ENCODE measurements at regions not wholly inside any gene's neighbourhood (a gene's known extent, or its start where the extent isn't known, plus 50 kb on each side); places are given as distances from the start of the nearest gene placed in this dataset.
"Not testable (repeated sequence)": the region's sequence is repeated elsewhere in the genome, so short reads cannot be mapped to it uniquely, and the experiment has no call there.

- no peak for DNase-seq
Observed at GRCh38 chr18:52087140-52087539, 252.9 kb upstream of the DCC start.

DNA sequence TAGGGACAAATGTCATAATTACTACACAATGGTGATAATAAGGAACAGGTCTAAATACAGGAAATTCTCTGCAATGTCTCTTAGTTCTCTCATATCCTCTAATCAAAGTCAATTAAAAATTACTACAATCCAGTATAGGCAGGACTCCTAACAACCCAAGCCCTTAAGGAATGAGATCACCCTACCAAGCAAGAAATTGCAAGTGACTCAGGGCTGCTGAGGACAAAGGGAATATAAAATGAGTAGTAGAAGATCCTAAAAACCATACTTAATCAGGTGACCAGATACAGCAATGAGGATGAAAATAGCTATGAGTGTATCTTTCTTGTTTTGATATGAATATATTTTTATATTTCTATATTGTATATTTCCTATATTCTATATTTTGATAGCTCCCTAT lies 250.0 kb upstream of the DCC start:
- DNase-seq, result no peak

GRCh38 chr18:52093171-52093570 lies 246.8 kb upstream of the DCC start:
- DNase-seq, result no peak

DNA sequence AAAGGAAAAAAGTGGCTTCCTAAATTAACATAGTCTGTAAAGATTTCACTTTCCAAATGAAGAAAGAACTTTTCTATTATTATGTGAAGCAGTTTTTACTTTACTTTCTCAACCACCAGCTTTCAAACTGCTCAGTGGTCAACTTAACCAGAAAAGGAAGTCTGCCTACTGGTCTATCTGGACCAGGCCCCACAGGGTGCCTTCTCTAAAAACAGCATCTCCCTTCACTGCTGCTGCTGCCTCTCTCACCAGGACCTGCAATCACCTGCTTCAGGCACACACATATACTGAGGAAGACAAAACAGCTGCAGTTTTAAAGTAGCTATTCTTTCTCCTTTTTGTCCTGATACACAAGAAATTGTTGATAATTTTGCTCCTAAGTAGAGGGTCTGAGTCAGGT lies 221.3 kb upstream of the DCC start:
- DNase-seq, result no peak

- no peak for DNase-seq
Observed at GRCh38 chr18:52130624-52131301, 209.2 kb upstream of the DCC start.

- DNase-seq, result no peak
Observed at GRCh38 chr18:52131845-52132244, 208.2 kb upstream of the DCC start.

- no peak for DNase-seq
Observed at GRCh38 chr18:52136532-52136931, 203.5 kb upstream of the DCC start.

- no peak for DNase-seq
Observed at GRCh38 chr18:52140986-52141385, 199.0 kb upstream of the DCC start.

GRCh38 chr18:52150050-52150449 lies 189.9 kb upstream of the DCC start:
- no peak for DNase-seq

DNA sequence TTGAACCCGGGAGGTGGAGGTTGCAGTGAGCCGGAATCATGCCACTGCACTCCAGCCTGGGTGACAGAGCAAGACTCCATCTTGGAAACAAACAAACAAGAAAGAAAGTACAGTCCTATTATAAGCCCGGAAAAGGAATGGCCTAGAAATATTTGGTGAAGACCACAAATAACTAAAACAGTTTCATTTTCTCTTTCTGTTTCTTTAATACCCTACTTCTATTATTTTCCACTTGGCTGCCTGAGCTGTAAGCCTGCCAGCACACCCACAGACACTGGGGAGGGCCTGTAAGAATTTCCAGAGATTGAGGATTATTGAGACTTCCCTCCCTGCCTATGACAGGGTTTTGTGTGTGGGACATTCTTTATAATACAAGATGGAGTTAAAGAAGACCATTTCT lies 188.0 kb upstream of the DCC start:
- DNase-seq, result no peak

GRCh38 chr18:52156166-52156565 lies 183.8 kb upstream of the DCC start:
- no peak for DNase-seq

- DNase-seq, result no peak
Observed at GRCh38 chr18:52160636-52161035, 179.4 kb upstream of the DCC start.

DNA sequence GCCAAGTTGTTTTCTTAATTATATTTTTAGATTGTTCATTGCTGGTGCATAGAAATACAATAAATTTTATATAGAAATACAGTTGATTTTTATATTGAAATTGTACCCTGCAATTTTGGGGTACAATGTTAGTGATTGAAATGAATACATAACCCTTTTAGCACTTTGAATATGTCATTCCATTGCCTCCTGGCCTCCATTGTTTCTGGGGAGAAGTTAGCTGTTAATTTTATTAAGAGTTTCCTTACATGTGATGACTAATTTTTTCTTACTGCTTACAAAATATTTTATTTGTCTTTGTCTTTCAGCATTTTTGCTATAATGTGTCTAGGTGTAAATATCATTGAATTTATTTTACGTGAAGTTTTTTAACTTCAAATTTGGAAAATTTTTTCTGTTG lies 176.5 kb upstream of the DCC start:
- DNase-seq, result no peak

DNA sequence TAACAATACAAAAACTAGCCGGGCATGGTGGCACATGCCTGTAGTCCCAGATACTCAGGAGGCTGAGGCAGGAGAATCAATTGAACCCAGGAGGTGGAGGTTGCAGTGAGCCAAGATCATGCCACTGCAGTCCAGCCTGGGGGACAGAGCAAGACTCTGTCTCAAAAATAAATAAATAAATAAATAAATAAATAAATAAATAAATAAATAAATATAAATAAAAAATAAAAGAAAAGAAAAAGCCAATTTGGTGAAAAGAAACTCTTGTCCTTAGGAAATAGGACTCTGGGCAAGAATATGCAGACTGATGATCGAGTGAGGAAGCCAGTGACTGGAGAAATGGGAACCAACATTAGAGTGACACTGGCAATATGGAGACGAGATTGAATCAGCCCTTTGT lies 171.9 kb upstream of the DCC start:
- not testable (repeated sequence) for DNase-seq

DNA sequence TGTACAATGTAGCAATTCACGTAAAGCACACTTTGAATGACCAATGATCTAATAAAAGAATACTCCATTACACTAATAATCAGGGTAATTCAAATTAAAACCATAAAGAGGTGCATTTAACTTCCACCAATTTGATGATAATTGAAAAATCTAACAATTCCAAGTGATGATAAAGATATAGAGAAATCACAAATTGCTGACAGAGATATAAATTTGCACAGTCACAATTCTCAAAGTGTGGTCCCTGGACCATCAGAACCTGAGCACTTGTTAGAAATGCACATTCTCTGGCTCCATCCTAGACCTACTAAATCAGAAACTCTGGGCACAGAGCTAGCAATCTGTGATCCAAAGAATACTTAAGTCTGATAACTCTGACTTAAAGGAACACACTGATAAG lies 165.8 kb upstream of the DCC start:
- no peak for DNase-seq

GRCh38 chr18:52175406-52175805 lies 164.6 kb upstream of the DCC start:
- no peak for DNase-seq

- DNase-seq, result no peak
Observed at GRCh38 chr18:52183107-52183506, 156.9 kb upstream of the DCC start.

DNA sequence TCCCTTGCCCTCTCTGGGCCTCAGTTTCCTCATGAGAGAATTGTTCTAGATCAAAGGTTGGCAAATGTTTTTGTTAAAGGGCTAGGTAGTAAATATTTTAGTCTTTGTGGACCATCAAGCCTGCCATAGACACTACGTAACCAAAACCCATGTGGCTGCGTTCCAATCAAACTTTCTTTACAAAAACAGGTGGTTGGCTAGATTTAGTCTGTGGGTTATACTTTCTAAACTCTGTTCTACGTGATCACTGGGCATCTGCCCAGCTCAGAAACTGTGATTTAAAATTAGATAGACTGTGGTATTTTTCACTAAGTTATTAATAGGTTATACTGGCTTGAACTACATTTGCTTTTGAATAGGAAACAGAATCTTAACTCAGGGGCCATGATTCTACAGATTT lies 149.8 kb upstream of the DCC start:
- DNase-seq, result no peak

- no peak for DNase-seq
Observed at GRCh38 chr18:52190631-52191030, 149.4 kb upstream of the DCC start.

GRCh38 chr18:52200406-52200805 lies 139.6 kb upstream of the DCC start:
- DNase-seq, result no peak

DNA sequence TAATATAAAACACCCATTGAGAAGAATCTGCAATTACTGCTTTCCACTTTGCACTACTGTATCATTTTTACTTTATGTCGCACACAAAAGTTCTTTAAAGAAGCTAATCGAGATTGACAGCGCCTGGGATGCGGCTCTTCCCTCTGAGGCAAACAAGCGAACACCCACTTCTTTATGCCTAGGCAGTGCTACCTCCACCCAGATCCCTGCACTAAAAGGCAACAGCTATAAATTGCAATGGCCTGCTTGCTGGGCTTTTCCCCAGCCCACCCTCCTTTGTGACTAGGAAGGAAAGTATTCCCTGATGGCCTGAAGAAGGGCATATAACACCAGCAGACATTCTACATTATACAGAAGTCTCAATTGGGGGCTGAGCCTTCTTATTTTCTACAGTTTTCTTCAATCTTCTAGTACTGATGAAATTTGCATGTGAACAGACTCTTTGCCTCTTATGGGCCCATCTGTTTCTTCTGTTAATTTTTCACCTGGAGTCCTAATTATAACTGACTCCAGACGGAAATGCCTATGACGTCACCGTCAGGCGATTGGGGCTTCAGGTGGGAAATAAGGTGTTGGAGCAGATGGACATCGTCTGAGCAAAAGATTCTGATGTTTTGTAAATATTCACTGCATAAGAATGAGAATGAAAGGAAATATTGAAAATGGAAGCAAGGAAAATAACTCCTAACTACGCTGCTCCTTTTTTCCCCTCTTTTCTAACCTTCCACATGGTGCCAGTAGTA lies 138.9 kb upstream of the DCC start:
- DNase-seq, result no peak

DNA sequence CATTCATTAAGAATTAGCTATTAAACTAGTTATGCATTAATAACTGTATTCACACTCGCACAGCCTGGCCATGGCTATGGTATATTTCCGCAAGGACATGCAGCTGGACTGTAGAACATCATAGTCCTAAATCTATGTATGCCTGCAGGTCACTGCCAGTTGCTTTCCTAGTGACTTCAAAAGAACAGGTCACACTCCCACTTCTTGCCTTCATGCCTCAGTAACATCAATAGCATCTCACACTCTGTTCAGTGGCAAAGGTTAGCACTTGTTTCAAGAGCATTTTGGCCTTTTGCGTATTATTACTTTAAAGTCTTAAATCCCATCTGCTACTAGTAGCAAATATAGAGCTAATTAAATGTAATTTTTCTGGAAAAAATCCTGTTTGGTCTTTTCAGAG lies 131.4 kb upstream of the DCC start:
- DNase-seq, result no peak

DNA sequence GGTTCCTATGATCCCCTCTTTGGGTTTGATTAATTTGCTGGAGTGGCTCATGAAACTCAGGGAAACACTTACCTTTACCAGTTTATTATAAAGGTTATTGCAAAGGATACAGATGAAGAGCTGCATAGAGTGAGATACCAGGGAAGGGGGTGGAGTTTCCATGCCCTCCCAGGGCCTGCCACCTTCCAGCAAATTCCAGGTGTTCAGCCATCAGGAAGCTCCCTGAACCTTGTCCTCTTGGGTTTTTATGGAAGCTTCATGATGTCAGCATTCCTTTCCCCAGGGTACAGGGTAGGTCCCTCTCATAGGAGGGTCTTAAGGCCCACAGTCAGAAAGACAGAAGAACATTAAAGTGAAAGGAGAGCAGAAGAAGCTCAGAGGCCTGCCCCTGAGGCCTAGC lies 123.9 kb upstream of the DCC start:
- no peak for DNase-seq

DNA sequence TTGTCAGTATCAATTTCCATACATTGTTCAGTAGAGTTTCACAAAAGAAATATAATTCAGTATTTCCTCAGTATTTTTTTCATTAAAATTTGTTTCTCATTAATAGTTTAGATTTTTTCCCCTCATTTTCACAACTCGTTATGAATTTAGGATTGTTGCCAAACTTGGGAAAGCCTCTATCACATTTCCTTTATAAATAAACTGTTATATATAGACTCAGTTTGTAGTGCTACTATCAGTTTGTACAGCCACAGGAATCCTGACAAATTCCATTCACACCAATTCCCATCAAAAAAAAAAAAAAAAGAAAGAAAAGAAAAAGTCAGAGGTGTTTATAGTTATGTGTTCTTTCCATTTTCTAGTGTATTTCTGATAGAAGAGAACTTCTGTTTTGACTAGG lies 123.3 kb upstream of the DCC start:
- DNase-seq, result no peak

DNA sequence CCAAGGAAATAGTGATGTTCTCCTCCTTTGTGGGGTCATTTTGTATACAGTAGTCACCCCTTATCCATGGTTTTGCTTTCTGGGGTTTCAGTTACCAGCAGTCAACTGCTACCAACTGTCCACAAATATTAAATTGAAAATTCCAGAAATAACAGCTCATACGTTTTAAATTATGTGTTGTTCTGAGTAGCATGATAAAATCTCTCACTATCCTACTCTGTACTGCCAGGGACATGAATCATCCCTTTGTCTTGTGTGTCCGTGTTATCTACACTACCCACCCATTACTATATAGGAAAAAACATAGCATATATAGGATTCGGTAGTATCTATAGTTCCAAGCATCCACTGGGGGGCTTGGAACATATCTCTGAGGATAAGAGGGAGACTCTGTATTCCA lies 120.9 kb upstream of the DCC start:
- no peak for DNase-seq

Data from stimulated activated naive CD4-positive, alpha-beta T cell (primary cell).